ENCODE measurements at regions not wholly inside any gene's neighbourhood (a gene's known extent, or its start where the extent isn't known, plus 50 kb on each side); places are given as distances from the start of the nearest gene placed in this dataset.

- Histone ChIP-seq H3K9ac (no peak overlapping the region), H3K4me2 (no peak overlapping the region), H4K20me1 (ENCODE audit: insufficient read depth) (no peaks in the 10 kb centered on the region), H3K9me2 (no peaks in the 10 kb centered on the region), H3K27me3 (ENCODE audit: insufficient read depth) (no peaks in the 10 kb centered on the region), H3K36me3 (replicated peaks in 1 of 2; ENCODE audit: control insufficient read depth in 1 of 2, insufficient read depth in 2 of 2, low read length in 1 of 2) (no peaks in the 10 kb centered on the region), H3K9me3 (no peaks in the 10 kb centered on the region), H3K79me2 (ENCODE audit: insufficient read depth) (no peaks in the 10 kb centered on the region), H3F3A (replicated peaks; ENCODE audit: insufficient read depth) (no peaks in the 10 kb centered on the region), H3K4me3 (ENCODE audit: low read depth in 2 of 2, low read length in 1 of 2) (no peak overlapping the region), H3K27ac (ENCODE audit: low read depth in 2 of 2, low read length in 1 of 2) (no peak overlapping the region), H2AFZ (ENCODE audit: low read depth) (no peak overlapping the region), H3K4me1 (ENCODE audit: control insufficient read depth in 1 of 2, insufficient read depth in 2 of 2, low read depth in 1 of 2, low read length in 1 of 2) (peaks cover 0 to 2% of the 10 kb centered on the region in 2 experiments; a peak in 1 of 4 replicates)
- ChIA-PET CTCF (interaction anchor here (1.8 to 2.2 kb wide), 2 partner anchors 13 to 15 kb away, joined by 4 to 7 read pairs; no protein-coding TSS in a partner anchor), POLR2A (no interaction called here)
- TF ChIP-seq NFIC (IDR thresholded peaks at IDR 0.05; ENCODE audit: borderline replicate concordance) (no peak), USF1 (IDR thresholded peaks at IDR 0.05; ENCODE audit: borderline replicate concordance, low read depth) (no peak), ZBTB33 (IDR thresholded peaks at IDR 0.05; ENCODE audit: borderline replicate concordance, low read depth) (no peak), YY1 (IDR thresholded peaks at IDR 0.05; ENCODE audit: low read depth) (no peak)
- no peak for DNase-seq
- 47% methylated on average over 3 of the region's 3 CpGs for WGBS (ENCODE audit: low lambda C conversion rate)
These were observed 141.2 kb upstream of the ANKRD1 start for GRCh38 chr10:91062091-91062490.

GRCh38 chr10:91071786-91072185 is 148.7 kb upstream of the PCGF5 start:
- 40% methylated on average over 1 of the region's 1 CpG for WGBS (ENCODE audit: low lambda C conversion rate)
- Histone ChIP-seq H2AFZ (ENCODE audit: low read depth) (no peak overlapping the region), H3F3A (replicated peaks; ENCODE audit: insufficient read depth) (no peaks in the 10 kb centered on the region), H3K79me2 (ENCODE audit: insufficient read depth) (no peaks in the 10 kb centered on the region), H3K9me2 (no peaks in the 10 kb centered on the region), H3K4me1 (ENCODE audit: control insufficient read depth in 1 of 2, insufficient read depth in 2 of 2, low read depth in 1 of 2, low read length in 1 of 2) (no peaks in the 10 kb centered on the region), H3K27ac (ENCODE audit: low read depth in 2 of 2, low read length in 1 of 2) (no peak overlapping the region), H3K9ac (no peak overlapping the region), H3K27me3 (ENCODE audit: insufficient read depth) (no peaks in the 10 kb centered on the region), H3K36me3 (replicated peaks in 1 of 2; ENCODE audit: control insufficient read depth in 1 of 2, insufficient read depth in 2 of 2, low read length in 1 of 2) (no peaks in the 10 kb centered on the region), H3K4me3 (ENCODE audit: low read depth in 2 of 2, low read length in 1 of 2) (no peak overlapping the region), H3K9me3 (no peaks in the 10 kb centered on the region), H3K4me2 (no peak overlapping the region), H4K20me1 (ENCODE audit: insufficient read depth) (no peaks in the 10 kb centered on the region)
- no peak for DNase-seq
- ChIA-PET CTCF (no interaction called here), POLR2A (no interaction called here)
- TF ChIP-seq TCF12 (IDR thresholded peaks at IDR 0.05) (no peak), NFIC (IDR thresholded peaks at IDR 0.05; ENCODE audit: borderline replicate concordance) (no peak), RCOR1 (IDR thresholded peaks at IDR 0.05; ENCODE audit: low read length) (no peak), GABPA (IDR thresholded peaks at IDR 0.05; ENCODE audit: low read depth) (no peak), REST (IDR thresholded peaks at IDR 0.05; ENCODE audit: low read depth, low read length) (no peak), NRF1 (IDR thresholded peaks at IDR 0.05; ENCODE audit: low read depth, low read length) (no peak), MAX (IDR thresholded peaks at IDR 0.05; ENCODE audit: low read depth) (no peak), JUND (IDR thresholded peaks at IDR 0.05) (no peak), FOXJ3 (CRISPR knock-in tag; IDR thresholded peaks at IDR 0.05) (no peak), MXI1 (IDR thresholded peaks at IDR 0.05; ENCODE audit: low read depth, low read length) (no peak), RXRA (IDR thresholded peaks at IDR 0.05; ENCODE audit: borderline replicate concordance, low read depth) (no peak)

All from SK-N-SH (cell line).